CD14-positive monocyte (primary cell): ENCODE measurements at regions not wholly inside any gene's neighbourhood (a gene's known extent, or its start where the extent isn't known, plus 50 kb on each side); places are given as distances from the start of the nearest gene placed in this dataset.

ENCODE experiments used
- DNase-seq, 3 donors: peaks; one replicate each; pipeline ENCODE4 v3.0.0-alpha.2; 2011 to 2022
- H2AFZ ChIP-seq: 2 replicates; pipeline ENCODE4 v1.6.0; 2012; ENCODE audit warnings: mild to moderate bottlenecking, low read depth, low read length, inconsistent platforms; ENCODE audit not compliant: insufficient read depth, poor library complexity, severe bottlenecking
- H3K27ac ChIP-seq, 2 donors: 1 replicate in 1 of 2; 2 replicates in 1 of 2; pipeline ENCODE4 v1.5.1; 2012 to 2013; ENCODE audit warnings: low read length in 2 of 2, control low read depth in 1 of 2, inconsistent platforms in 1 of 2, low read depth in 1 of 2, mild to moderate bottlenecking in 1 of 2
- H3K27me3 ChIP-seq, 2 donors: one replicate each; pipeline versions ENCODE4 v1.6.0 to v1.6.1; 2011 to 2013; ENCODE audit warnings: low read length in 2 of 2; ENCODE audit not compliant: control insufficient read depth in 2 of 2, insufficient read depth in 2 of 2
- H3K36me3 ChIP-seq, 2 donors: replicated peaks in 1 of 2; 1 replicate in 1 of 2; 2 replicates in 1 of 2; pipeline versions ENCODE4 v1.5.1 to v1.6.1; 2012 to 2013; ENCODE audit warnings: low read length in 2 of 2, control low read depth in 1 of 2, inconsistent platforms in 1 of 2, mild to moderate bottlenecking in 1 of 2; ENCODE audit not compliant: insufficient read depth in 2 of 2, control insufficient read depth in 1 of 2
- H3K4me1 ChIP-seq, 2 donors: 1 replicate in 1 of 2; 2 replicates in 1 of 2; pipeline versions ENCODE4 v1.5.1 to v1.6.1; 2012 to 2013; ENCODE audit warnings: low read length in 2 of 2, control low read depth in 1 of 2, inconsistent platforms in 1 of 2, mild to moderate bottlenecking in 1 of 2, moderate library complexity in 1 of 2; ENCODE audit not compliant: insufficient read depth in 2 of 2, control insufficient read depth in 1 of 2
- H3K4me2 ChIP-seq: replicated peaks from 2 replicates; pipeline ENCODE3; 2012; ENCODE audit warnings: low read length, moderate library complexity, mild to moderate bottlenecking; ENCODE audit not compliant: poor library complexity, severe bottlenecking; ENCODE audit errors: extremely low read depth
- H3K4me3 ChIP-seq, 3 experiments: fragments of 200-600 bp in 1 of 3; sonication (generic) in 1 of 3; replicated peaks in 1 of 3; 1 replicate in 2 of 3; 2 replicates in 1 of 3; pipeline ENCODE4 v1.5.1; 2011 to 2013; ENCODE audit warnings: low read length in 3 of 3, mild to moderate bottlenecking in 3 of 3, control low read depth in 2 of 3, low read depth in 2 of 3, inconsistent platforms in 1 of 3, moderate library complexity in 1 of 3
- H3K79me2 ChIP-seq: 2 replicates; pipeline ENCODE4 v1.6.0; 2012; ENCODE audit warnings: mild to moderate bottlenecking, control low read depth, inconsistent platforms, low read length, moderate library complexity; ENCODE audit not compliant: insufficient read depth
- H3K9ac ChIP-seq: 2 replicates; pipeline ENCODE4 v1.6.0; 2017; ENCODE audit warnings: low read length, mild to moderate bottlenecking; ENCODE audit not compliant: insufficient read depth, poor library complexity, severe bottlenecking
- H3K9me3 ChIP-seq, 2 donors: replicated peaks in 1 of 2; 1 replicate in 1 of 2; 2 replicates in 1 of 2; pipeline versions ENCODE4 v1.5.1 to v1.6.1; 2012 to 2013; ENCODE audit warnings: low read length in 2 of 2, control low read depth in 1 of 2; ENCODE audit not compliant: control insufficient read depth in 1 of 2, insufficient read depth in 1 of 2
- H4K20me1 ChIP-seq: 2 replicates; pipeline ENCODE4 v1.6.0; 2012; ENCODE audit warnings: mild to moderate bottlenecking, low read length, control low read depth, moderate library complexity; ENCODE audit not compliant: insufficient read depth
- H3K27ac Mint-ChIP-seq, 7 donors: one replicate each; pipeline ENCODE4 v1.8.0; 2020; ENCODE audit warnings: mild to moderate bottlenecking in 7 of 7, mixed read lengths in 7 of 7, moderate library complexity in 6 of 7, inconsistent platforms in 2 of 7
- H3K27me3 Mint-ChIP-seq, 3 donors: one replicate each; pipeline ENCODE4 v1.8.0; 2021 to 2022; ENCODE audit warnings: low read depth in 3 of 3, mild to moderate bottlenecking in 3 of 3, mixed read lengths in 3 of 3, moderate library complexity in 3 of 3, inconsistent platforms in 1 of 3
- H3K36me3 Mint-ChIP-seq, 2 donors: one replicate each; pipeline ENCODE4 v1.8.0; 2020; ENCODE audit warnings: mixed read lengths in 2 of 2, inconsistent platforms in 1 of 2, mild to moderate bottlenecking in 1 of 2
- H3K4me1 Mint-ChIP-seq: one replicate; pipeline ENCODE4 v1.8.0; 2020; ENCODE audit warnings: mild to moderate bottlenecking, mixed read lengths
- H3K4me3 Mint-ChIP-seq, 2 donors: one replicate each; pipeline ENCODE4 v1.8.0; 2020; ENCODE audit warnings: mild to moderate bottlenecking in 2 of 2, mixed read lengths in 2 of 2, moderate library complexity in 1 of 2
- H3K9me3 Mint-ChIP-seq, 7 donors: one replicate each; pipeline ENCODE4 v1.8.0; 2020 to 2022; ENCODE audit warnings: mixed read lengths in 7 of 7, mild to moderate bottlenecking in 6 of 7, moderate library complexity in 6 of 7, inconsistent platforms in 2 of 7
- CTCF ChIP-seq: fragments of 200-600 bp; IDR thresholded peaks from one replicate; pipeline ENCODE4 v1.8.0; 2022; ENCODE audit warnings: antibody characterized with exemption, mild to moderate bottlenecking
- WGBS: methylation state at CpG from one replicate; pipeline ENCODE4 v1.1.5; 2013; ENCODE audit warnings: missing lambda C conversion rate; ENCODE audit not compliant: insufficient coverage; 5-methylcytosine and 5-hydroxymethylcytosine counted together
- intact Hi-C, 2 donors: fragments of 100-400 bp; cut with micrococcal nuclease; formaldehyde crosslinking; loops; one replicate each; pipeline versions ENCODE4 v1.15.0 to v1.15.1; 2023

GRCh38 chr2:63785096-63785495, 56.6 kb upstream of the UGP2 start:
- no peak overlapping the region for H3K27ac ChIP-seq
- H4K20me1 ChIP-seq = no peaks in the 10 kb centered on the region
- H3K9me3 ChIP-seq = no peaks in the 10 kb centered on the region
- H3K36me3 Mint-ChIP-seq = no peaks in the 10 kb centered on the region
- peak overlapping the region in 1 of 7 donors; percentile 77 for H3K27ac Mint-ChIP-seq
- no peaks in the 10 kb centered on the region for H3K36me3 ChIP-seq
- no peak overlapping the region for H3K9ac ChIP-seq
- no peak overlapping the region for H3K4me2 ChIP-seq
- no peak for DNase-seq
- no peaks in the 10 kb centered on the region for H3K79me2 ChIP-seq
- peaks cover 0 to 11% of the 10 kb centered on the region in 2 donors for H3K4me1 ChIP-seq
- no peak overlapping the region for H3K4me3 ChIP-seq
- no peak overlapping the region for H3K4me3 Mint-ChIP-seq
- intact Hi-C loops = no loop called here
- no peak overlapping the region for H2AFZ ChIP-seq
- H3K4me1 Mint-ChIP-seq = peaks cover 22% of the 10 kb centered on the region
- H3K9me3 Mint-ChIP-seq = no peaks in the 10 kb centered on the region
- WGBS = no CpG with 5 or more reads among the region's 1 CpG
- H3K27me3 ChIP-seq = no peaks in the 10 kb centered on the region
- TF ChIP-seq CTCF = no peak
- no peaks in the 10 kb centered on the region for H3K27me3 Mint-ChIP-seq

GRCh38 chr2:63786471-63786870, 55.2 kb upstream of the UGP2 start:
- no peak for DNase-seq
- no peaks in the 10 kb centered on the region for H3K9me3 ChIP-seq
- H3K27ac ChIP-seq = no peak overlapping the region
- no peak overlapping the region for H3K4me2 ChIP-seq
- H2AFZ ChIP-seq = no peak overlapping the region
- no peak overlapping the region for H3K4me3 ChIP-seq
- H3K9ac ChIP-seq = no peak overlapping the region
- Mint-ChIP-seq H3K4me3 (no peak overlapping the region), H3K27me3 (no peaks in the 10 kb centered on the region), H3K4me1 (peaks cover 35% of the 10 kb centered on the region), H3K36me3 (no peaks in the 10 kb centered on the region), H3K27ac (no peak overlapping the region), H3K9me3 (no peaks in the 10 kb centered on the region)
- H3K79me2 ChIP-seq = no peaks in the 10 kb centered on the region
- no peak for TF ChIP-seq CTCF
- no peaks in the 10 kb centered on the region for H4K20me1 ChIP-seq
- intact Hi-C loops = no loop called here
- H3K36me3 ChIP-seq = no peaks in the 10 kb centered on the region
- 100% methylated on average over 1 of the region's 3 CpGs for WGBS
- H3K4me1 ChIP-seq = peaks cover 14 to 22% of the 10 kb centered on the region in 2 donors
- no peaks in the 10 kb centered on the region for H3K27me3 ChIP-seq
